WTC11 (cell line): ENCODE measurements at regions not wholly inside any gene's neighbourhood (a gene's known extent, or its start where the extent isn't known, plus 50 kb on each side); places are given as distances from the start of the nearest gene placed in this dataset.

Source experiments
- ATAC-seq: fragments of 200-7000 bp; cut with Tn5 transposase; 2 replicates; pipeline ENCODE4 v1.10.0; 2021; ENCODE audit warnings: mild to moderate bottlenecking, moderate library complexity
- CTCF ChIA-PET: fragments of 300-600 bp; sonication (Branson Sonifier 250); formaldehyde crosslinking; loops from one replicate; lab custom pipeline; 2021; ENCODE audit warnings: antibody characterized with exemption; lab: Charles Lee
- POLR2A ChIA-PET: fragments of 350-600 bp; sonication (Branson Sonifier 250); formaldehyde crosslinking; loops from one replicate; lab custom pipeline; 2021; ENCODE audit warnings: antibody characterized with exemption; lab: Charles Lee
- DNase-seq: peaks from one replicate; pipeline ENCODE4 v3.0.0; 2021; ENCODE audit warnings: low spot score
- H3K27ac Mint-ChIP-seq: 2 replicates; pipeline ENCODE4 v1.8.0; 2021; ENCODE audit warnings: mixed read lengths
- H3K27me3 Mint-ChIP-seq: 2 replicates; pipeline ENCODE4 v1.8.0; 2021; ENCODE audit warnings: low read depth, mild to moderate bottlenecking, moderate library complexity, mixed read lengths
- H3K36me3 Mint-ChIP-seq: 2 replicates; pipeline ENCODE4 v1.8.0; 2021; ENCODE audit warnings: mixed read lengths
- H3K4me1 Mint-ChIP-seq: 2 replicates; pipeline ENCODE4 v1.8.0; 2022; ENCODE audit warnings: mixed read lengths
- H3K4me3 Mint-ChIP-seq: 2 replicates; pipeline ENCODE4 v1.8.0; 2021; ENCODE audit warnings: mild to moderate bottlenecking, moderate library complexity, mixed read lengths
- H3K9me3 Mint-ChIP-seq: 2 replicates; pipeline ENCODE4 v1.8.0; 2021; ENCODE audit warnings: mixed read lengths
- CREB1 ChIP-seq: sonication (generic); formaldehyde crosslinking; IDR thresholded peaks from 2 replicates; pipeline ENCODE4 v1.8.0; 2023; ENCODE audit warnings: mild to moderate bottlenecking, missing genetic modification reagents
- EMX1 ChIP-seq: fragments of 250-450 bp; sonication (Bioruptor Pico); IDR thresholded peaks from 2 replicates; pipeline ENCODE4 v1.8.0; 2021; ENCODE audit warnings: mild to moderate bottlenecking
- FOXJ3 ChIP-seq: sonication (generic); formaldehyde crosslinking; IDR thresholded peaks from 2 replicates; pipeline ENCODE4 v1.9.0; 2021; ENCODE audit warnings: missing genetic modification reagents, mild to moderate bottlenecking, borderline replicate concordance
- GABPB1 ChIP-seq: sonication (generic); formaldehyde crosslinking; IDR thresholded peaks from 2 replicates; pipeline ENCODE4 v1.8.1; 2023; ENCODE audit warnings: mild to moderate bottlenecking, missing genetic modification reagents
- NFATC4 ChIP-seq: fragments of 250-450 bp; sonication (Bioruptor Pico); IDR thresholded peaks from 2 replicates; pipeline ENCODE4 v1.9.0; 2021; ENCODE audit warnings: mild to moderate bottlenecking
- OVOL2 ChIP-seq: fragments of 250-450 bp; sonication (Bioruptor Pico); IDR thresholded peaks from 2 replicates; pipeline ENCODE4 v1.9.0; 2021; ENCODE audit warnings: mild to moderate bottlenecking, borderline replicate concordance
- TEAD1 ChIP-seq: sonication (generic); formaldehyde crosslinking; IDR thresholded peaks from 2 replicates; pipeline ENCODE4 v1.8.0; 2022; ENCODE audit warnings: mild to moderate bottlenecking, missing genetic modification reagents
- ZNF396 ChIP-seq: fragments of 250-450 bp; sonication (Bioruptor Pico); IDR thresholded peaks from 2 replicates; pipeline ENCODE4 v1.8.0; 2021; ENCODE audit warnings: mild to moderate bottlenecking, moderate library complexity, borderline replicate concordance
- ZNF416 ChIP-seq: fragments of 250-450 bp; sonication (Bioruptor Pico); IDR thresholded peaks from 2 replicates; pipeline ENCODE4 v1.9.0; 2021; ENCODE audit warnings: mild to moderate bottlenecking, inconsistent platforms
- TF ChIP-seq, protein P1 (sequence below): sonication (generic); formaldehyde crosslinking; IDR thresholded peaks from 2 replicates; pipeline ENCODE4 v1.8.0; 2022; ENCODE audit warnings: mild to moderate bottlenecking, missing genetic modification reagents
- TF ChIP-seq, protein P2 (sequence below): fragments of 250-450 bp; sonication (Bioruptor Pico); IDR thresholded peaks from 2 replicates; pipeline ENCODE4 v1.9.0; 2021; ENCODE audit warnings: mild to moderate bottlenecking
- TF ChIP-seq, protein P3 (sequence below): fragments of 200-600 bp; IDR thresholded peaks from 2 replicates; pipeline ENCODE4 v1.8.0; 2022; ENCODE audit warnings: antibody characterized with exemption
- TF ChIP-seq, protein P4 (sequence below): fragments of 250-450 bp; sonication (Bioruptor Pico); IDR thresholded peaks from 2 replicates; pipeline ENCODE4 v1.9.0; 2021; ENCODE audit warnings: mild to moderate bottlenecking
- TF ChIP-seq, protein P5 (sequence below): sonication (generic); formaldehyde crosslinking; IDR thresholded peaks from 2 replicates; pipeline ENCODE4 v1.8.1; 2023; ENCODE audit warnings: mild to moderate bottlenecking, missing genetic modification reagents
- TF ChIP-seq, protein P6 (sequence below): fragments of 250-450 bp; sonication (Bioruptor Pico); conservative IDR thresholded peaks from 2 replicates; pipeline ENCODE4 v1.9.0; 2021; ENCODE audit warnings: mild to moderate bottlenecking
- TF ChIP-seq, protein P7 (sequence below): sonication (generic); formaldehyde crosslinking; IDR thresholded peaks from 2 replicates; pipeline ENCODE4 v1.8.0; 2023; ENCODE audit warnings: missing genetic modification reagents

DNA sequence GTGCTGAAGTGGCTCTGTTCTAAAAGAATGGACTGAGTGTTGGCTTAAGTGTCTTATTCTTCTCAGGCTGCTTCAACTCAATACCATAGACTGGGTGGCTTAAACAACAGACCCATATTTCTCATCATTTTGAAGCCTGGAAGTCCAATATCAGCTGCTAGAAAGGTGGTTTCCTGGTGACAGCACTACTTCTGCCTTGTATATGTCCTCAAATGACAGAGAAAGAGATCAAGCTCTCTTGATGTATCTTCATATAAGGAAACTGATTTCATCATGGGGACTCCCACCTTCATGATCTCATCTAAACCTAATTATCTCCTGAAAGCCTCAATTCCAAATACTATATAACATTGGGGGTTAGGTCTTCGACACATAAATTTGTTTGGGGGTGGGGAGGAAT lies 449.7 kb upstream of the DSEL start:
- TF ChIP-seq GABPB1 (CRISPR knock-in tag) (no peak), CREB1 (CRISPR knock-in tag) (no peak), NFATC4 (no peak), ZNF396 (CRISPR knock-in tag) (no peak), TEAD1 (no peak), ZNF416 (CRISPR knock-in tag) (no peak), EMX1 (CRISPR knock-in tag) (no peak), OVOL2 (no peak), FOXJ3 (CRISPR knock-in tag) (no peak)
- TF ChIP-seq, protein P1, sequence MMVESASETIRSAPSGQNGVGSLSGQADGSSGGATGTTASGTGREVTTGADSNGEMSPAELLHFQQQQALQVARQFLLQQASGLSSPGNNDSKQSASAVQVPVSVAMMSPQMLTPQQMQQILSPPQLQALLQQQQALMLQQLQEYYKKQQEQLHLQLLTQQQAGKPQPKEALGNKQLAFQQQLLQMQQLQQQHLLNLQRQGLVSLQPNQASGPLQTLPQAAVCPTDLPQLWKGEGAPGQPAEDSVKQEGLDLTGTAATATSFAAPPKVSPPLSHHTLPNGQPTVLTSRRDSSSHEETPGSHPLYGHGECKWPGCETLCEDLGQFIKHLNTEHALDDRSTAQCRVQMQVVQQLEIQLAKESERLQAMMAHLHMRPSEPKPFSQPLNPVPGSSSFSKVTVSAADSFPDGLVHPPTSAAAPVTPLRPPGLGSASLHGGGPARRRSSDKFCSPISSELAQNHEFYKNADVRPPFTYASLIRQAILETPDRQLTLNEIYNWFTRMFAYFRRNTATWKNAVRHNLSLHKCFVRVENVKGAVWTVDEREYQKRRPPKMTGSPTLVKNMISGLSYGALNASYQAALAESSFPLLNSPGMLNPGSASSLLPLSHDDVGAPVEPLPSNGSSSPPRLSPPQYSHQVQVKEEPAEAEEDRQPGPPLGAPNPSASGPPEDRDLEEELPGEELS (CRISPR knock-in tag): no peak
- TF ChIP-seq, protein P2, sequence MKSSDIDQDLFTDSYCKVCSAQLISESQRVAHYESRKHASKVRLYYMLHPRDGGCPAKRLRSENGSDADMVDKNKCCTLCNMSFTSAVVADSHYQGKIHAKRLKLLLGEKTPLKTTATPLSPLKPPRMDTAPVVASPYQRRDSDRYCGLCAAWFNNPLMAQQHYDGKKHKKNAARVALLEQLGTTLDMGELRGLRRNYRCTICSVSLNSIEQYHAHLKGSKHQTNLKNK: no peak
- TF ChIP-seq, protein P3, sequence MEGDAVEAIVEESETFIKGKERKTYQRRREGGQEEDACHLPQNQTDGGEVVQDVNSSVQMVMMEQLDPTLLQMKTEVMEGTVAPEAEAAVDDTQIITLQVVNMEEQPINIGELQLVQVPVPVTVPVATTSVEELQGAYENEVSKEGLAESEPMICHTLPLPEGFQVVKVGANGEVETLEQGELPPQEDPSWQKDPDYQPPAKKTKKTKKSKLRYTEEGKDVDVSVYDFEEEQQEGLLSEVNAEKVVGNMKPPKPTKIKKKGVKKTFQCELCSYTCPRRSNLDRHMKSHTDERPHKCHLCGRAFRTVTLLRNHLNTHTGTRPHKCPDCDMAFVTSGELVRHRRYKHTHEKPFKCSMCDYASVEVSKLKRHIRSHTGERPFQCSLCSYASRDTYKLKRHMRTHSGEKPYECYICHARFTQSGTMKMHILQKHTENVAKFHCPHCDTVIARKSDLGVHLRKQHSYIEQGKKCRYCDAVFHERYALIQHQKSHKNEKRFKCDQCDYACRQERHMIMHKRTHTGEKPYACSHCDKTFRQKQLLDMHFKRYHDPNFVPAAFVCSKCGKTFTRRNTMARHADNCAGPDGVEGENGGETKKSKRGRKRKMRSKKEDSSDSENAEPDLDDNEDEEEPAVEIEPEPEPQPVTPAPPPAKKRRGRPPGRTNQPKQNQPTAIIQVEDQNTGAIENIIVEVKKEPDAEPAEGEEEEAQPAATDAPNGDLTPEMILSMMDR: no peak
- TF ChIP-seq, protein P4, sequence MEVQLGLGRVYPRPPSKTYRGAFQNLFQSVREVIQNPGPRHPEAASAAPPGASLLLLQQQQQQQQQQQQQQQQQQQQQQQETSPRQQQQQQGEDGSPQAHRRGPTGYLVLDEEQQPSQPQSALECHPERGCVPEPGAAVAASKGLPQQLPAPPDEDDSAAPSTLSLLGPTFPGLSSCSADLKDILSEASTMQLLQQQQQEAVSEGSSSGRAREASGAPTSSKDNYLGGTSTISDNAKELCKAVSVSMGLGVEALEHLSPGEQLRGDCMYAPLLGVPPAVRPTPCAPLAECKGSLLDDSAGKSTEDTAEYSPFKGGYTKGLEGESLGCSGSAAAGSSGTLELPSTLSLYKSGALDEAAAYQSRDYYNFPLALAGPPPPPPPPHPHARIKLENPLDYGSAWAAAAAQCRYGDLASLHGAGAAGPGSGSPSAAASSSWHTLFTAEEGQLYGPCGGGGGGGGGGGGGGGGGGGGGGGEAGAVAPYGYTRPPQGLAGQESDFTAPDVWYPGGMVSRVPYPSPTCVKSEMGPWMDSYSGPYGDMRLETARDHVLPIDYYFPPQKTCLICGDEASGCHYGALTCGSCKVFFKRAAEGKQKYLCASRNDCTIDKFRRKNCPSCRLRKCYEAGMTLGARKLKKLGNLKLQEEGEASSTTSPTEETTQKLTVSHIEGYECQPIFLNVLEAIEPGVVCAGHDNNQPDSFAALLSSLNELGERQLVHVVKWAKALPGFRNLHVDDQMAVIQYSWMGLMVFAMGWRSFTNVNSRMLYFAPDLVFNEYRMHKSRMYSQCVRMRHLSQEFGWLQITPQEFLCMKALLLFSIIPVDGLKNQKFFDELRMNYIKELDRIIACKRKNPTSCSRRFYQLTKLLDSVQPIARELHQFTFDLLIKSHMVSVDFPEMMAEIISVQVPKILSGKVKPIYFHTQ (CRISPR knock-in tag): no peak
- TF ChIP-seq, protein P5, sequence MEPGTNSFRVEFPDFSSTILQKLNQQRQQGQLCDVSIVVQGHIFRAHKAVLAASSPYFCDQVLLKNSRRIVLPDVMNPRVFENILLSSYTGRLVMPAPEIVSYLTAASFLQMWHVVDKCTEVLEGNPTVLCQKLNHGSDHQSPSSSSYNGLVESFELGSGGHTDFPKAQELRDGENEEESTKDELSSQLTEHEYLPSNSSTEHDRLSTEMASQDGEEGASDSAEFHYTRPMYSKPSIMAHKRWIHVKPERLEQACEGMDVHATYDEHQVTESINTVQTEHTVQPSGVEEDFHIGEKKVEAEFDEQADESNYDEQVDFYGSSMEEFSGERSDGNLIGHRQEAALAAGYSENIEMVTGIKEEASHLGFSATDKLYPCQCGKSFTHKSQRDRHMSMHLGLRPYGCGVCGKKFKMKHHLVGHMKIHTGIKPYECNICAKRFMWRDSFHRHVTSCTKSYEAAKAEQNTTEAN (CRISPR knock-in tag): no peak
- TF ChIP-seq, protein P6, sequence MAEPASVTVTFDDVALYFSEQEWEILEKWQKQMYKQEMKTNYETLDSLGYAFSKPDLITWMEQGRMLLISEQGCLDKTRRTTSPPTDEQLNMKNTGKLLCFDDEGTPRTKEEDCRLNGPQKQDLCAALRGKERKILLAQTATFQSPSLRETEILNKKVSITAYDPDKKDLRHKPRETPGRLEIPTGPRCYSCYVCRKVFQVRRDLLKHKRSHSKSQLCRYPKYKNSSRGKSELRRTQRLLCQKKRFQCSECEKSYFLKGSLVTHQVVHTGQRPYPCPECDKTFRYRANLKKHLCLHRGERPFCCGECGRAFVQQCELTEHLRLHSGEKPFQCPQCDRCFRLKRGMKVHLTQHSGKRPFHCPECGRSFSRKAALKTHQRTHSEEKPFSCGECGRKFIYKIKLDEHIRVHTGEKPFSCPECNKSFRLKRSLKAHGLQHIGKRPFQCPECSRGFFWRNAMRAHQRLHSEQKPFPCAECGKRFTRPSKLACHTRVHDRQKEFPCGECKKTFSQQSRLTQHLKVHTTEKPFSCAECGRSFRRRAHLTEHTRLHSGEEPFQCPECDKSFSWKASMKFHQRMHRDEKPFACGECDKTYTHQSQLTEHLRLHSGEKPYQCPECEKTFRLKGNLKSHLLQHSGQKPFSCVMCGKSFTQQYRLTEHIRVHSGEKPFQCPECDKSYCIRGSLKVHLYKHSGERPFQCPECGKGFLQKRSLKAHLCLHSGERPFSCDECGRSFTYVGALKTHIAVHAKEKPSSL (CRISPR knock-in tag): no peak
- TF ChIP-seq, protein P7, sequence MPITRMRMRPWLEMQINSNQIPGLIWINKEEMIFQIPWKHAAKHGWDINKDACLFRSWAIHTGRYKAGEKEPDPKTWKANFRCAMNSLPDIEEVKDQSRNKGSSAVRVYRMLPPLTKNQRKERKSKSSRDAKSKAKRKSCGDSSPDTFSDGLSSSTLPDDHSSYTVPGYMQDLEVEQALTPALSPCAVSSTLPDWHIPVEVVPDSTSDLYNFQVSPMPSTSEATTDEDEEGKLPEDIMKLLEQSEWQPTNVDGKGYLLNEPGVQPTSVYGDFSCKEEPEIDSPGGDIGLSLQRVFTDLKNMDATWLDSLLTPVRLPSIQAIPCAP (CRISPR knock-in tag): no peak
- H3K4me3 Mint-ChIP-seq: no peak overlapping the region
- H3K36me3 Mint-ChIP-seq: no peaks in the 10 kb centered on the region
- POLR2A ChIA-PET: no interaction called here
- DNase-seq (no peak), ATAC-seq (no peak)
- CTCF ChIA-PET: no interaction called here
- H3K4me1 Mint-ChIP-seq: no peaks in the 10 kb centered on the region
- H3K9me3 Mint-ChIP-seq: no peaks in the 10 kb centered on the region
- no peak overlapping the region for H3K27ac Mint-ChIP-seq
- H3K27me3 Mint-ChIP-seq: no peaks in the 10 kb centered on the region
